GM19395 (cell line): ENCODE measurements at regions not wholly inside any gene's neighbourhood (a gene's known extent, or its start where the extent isn't known, plus 50 kb on each side); places are given as distances from the start of the nearest gene placed in this dataset.
"Not testable (repeated sequence)": the region's sequence is repeated elsewhere in the genome, so short reads cannot be mapped to it uniquely, and the experiment has no call there.

Experiments
- ATAC-seq: cut with Tn5 transposase; IDR thresholded peaks from one replicate; pipeline ENCODE4 v1.9.1; 2021; ENCODE audit warnings: mild to moderate bottlenecking, moderate library complexity; ENCODE audit not compliant: unreplicated experiment

DNA sequence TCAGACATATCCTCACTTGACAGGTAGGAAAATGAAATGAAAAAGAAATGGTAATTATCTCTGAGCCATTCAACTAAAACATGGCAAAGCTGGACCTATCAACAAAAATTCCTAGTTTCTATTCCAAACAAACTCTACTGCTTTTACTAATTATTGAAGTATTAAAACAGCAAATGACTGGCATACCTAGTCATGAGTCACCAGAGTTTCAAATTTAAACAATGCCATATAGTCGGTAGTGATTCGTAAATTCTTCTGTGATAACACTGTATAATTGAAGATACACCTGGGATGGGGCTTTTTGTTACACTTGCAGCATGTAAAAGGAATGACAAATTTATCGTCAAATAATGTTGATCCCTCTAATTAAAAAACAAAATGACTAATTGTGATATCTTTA is 153.1 kb upstream of the THUMPD2 start:
- ATAC-seq, result no peak

DNA sequence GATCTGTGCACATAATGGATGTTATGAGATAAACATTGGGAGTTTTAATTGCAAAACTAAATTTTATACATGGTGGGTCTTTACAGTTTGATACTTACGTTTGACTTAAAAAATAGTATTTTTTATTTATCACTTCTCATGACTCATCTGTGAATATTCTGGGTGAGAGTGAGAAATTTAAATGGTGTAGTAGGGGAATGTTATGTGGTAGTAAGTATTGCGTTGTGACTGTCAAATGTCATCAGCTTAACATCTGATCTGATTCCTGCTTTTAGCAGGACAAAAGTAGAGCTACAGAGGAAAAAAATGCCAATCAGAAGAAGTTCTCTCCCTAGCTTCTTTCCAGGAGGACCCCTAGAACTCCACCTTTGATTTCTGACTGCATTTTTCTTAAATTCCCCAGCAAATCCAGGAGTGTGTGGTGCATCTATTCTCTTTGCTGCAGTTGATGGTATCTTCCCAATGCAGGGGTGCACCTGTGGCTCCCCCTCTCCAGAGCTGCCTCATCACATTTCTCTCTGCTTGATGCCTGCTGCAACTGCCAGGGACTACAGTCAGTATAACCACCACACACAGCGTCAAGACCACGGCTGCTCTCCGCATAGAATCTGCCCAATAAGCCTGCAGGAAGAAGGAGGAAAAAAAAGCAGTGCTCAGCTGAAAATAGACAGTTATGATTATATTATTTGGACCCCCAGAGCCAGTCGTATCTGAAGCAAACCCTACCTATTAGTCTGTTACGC is 151.3 kb upstream of the THUMPD2 start:
- no peak for ATAC-seq

DNA sequence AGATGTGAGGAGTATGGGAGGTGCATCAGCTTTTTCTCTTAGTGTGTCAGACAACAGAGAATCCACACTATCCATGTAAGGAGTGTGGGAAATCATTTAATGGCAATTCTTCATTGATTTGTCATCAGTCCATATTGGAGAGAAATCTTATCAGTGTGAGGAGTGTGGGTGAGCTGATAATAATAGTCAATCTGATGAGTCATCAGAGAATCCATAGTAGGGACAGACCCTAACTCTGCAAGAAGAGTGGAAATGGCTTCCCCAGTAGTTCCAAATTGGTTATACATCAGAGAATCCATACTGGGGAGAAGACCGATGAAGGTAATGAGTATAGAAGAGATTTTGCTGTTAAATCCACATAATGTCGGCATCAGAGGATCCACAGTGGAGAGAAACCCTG is 150.5 kb upstream of the THUMPD2 start:
- ATAC-seq, result no peak

DNA sequence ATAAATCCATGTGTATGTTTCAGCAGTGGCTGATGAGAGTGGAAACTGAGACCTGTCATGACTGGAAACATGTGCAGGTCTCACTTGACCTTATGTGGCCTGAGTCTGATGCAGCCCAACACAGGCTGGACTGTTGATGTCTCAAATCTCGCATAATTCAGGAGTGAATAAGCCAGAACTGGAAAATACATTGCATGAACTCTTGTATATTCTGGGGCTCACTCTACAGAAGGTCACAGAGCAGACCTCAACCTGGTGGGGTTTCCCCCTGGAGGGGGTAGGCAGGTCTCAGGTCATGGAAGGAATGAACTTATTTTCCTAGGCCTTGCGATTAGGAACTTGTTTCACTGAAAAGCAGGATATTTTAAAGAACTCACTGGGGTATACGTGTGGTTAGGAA is 146.3 kb upstream of the THUMPD2 start:
- no peak for ATAC-seq

DNA sequence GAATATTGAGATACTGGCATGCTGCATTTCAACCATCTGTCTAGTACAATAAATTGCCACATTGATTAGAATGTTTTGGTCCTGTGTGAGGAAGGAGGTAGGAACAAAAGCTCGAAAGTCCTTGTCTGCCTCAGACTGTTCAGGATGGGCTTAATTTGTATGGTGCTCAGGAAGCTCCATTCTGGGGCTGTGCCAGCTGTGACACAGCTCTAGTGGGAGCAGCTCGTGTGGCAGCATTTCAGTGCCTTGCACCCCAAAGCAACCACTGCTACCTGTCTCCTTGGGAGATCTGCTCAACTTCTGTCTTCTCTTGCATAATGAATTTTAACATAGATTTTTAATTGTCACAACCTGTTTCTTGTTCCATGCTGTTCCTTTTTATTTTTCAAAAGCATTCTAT is 144.4 kb upstream of the THUMPD2 start:
- no peak for ATAC-seq

DNA sequence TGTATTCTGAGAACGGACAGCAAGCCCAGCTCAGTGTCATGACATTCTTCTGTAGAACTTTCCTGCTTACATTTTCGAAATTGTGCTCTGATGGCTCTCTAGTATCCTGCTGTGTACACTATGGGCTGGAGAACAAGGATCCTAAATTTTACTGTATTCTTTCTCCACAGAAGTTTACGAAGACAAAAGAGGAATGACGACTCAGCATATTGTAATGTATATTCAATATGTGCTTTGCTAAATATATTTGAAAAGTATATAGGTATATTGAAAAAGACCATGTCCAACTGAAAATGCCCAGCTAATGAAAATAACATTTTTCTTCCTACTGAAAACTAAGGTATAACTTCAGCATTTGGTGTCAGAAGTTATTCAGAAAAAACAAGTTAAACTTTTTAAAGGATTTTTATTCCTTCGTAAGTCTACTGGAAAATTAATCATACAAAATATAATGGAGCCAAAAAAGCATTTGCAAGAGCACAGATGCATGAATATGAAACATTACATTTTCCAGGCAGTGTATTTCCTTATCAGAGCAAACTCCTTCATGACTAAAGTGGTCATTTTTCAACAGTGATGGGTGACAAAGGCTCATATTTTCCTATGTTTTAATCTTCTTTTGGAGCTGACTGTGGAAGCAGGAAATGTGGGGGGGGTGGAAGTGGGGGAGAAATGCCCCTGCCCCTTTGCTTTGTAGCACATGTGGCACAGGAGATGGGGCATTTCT is 143.8 kb upstream of the THUMPD2 start:
- no peak for ATAC-seq

DNA sequence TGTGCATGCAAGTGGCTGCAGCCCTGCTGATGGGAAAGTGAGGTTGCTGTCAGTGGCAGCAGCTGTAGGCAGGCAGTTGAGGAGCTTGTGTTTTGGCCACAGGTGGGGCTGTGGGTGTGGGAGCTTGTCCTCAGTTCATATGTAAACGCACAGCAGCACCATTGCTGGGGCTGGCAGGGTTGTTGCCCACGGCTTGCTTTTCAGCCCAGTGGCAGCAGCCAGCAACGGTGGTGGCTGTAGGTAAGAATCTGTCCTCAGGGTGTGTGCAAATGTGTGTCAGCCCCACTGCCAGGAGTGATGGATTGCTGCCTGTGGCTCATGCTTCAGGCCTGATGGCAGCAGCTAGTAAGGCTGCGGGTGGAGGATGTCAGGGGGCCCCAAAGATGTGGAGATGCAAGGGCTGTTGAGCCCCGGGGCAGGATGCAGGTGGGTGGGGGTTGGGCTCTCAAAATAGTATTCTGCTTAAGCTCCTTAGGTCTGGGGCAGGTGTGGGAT is 141.3 kb upstream of the THUMPD2 start:
- ATAC-seq, result no peak

DNA sequence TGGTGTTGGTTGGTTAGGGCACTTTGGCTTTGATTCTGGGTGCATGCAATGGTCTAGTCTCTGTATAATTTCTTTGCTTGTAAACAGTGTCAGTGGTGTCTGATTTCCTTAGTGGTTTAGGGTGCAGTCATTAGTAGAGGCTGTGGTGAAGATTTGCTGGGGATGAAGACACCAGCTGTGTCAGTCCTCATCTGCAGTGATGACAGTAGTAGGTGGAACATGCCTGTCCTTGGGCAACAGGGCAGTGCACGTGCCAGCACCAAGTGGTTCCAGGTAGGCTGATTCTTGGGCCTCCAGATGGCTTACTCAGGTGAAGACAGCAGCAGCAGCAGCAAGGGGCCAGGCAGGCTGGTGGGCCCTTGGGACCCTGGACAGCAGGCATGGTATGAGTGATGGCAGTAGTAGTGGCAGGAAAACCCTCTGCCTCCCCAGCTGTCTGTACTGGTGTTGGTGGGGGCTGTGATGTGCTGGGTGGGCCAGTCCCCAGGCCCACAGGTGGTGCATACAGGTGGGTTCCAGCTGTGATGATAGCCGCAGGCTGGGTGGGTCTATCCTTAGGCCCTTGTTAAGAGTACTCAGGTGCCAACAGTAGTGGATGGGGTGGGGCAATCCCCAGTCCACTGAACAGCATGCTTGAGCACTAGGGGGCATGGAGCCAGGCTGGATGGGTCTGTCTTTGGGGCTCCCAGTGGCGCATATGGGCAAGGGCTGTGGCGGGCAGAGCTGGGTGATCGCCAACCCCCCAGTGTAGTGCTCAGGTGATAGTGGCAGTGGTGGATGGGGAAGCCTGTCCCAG is 140.7 kb upstream of the THUMPD2 start:
- ATAC-seq, result no peak

DNA sequence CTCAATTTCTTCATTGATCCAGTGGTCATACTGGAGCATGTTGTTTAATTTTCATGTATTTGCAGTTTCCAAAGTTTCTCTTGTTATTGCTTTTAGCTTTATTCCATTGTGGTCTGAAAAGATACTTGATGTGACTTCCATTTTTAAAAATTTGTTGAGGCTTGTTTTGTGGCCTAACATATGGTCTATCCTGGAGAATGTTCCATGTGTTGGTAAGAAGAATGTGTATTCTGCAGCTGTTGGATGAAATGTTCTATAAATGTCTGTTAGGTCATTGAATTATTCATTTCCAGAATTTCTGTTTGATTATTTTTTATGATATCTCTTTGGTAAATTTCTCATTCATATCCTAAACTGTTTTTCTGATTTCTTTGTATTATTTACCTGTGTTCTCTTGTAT is 139.8 kb upstream of the THUMPD2 start:
- no peak for ATAC-seq

DNA sequence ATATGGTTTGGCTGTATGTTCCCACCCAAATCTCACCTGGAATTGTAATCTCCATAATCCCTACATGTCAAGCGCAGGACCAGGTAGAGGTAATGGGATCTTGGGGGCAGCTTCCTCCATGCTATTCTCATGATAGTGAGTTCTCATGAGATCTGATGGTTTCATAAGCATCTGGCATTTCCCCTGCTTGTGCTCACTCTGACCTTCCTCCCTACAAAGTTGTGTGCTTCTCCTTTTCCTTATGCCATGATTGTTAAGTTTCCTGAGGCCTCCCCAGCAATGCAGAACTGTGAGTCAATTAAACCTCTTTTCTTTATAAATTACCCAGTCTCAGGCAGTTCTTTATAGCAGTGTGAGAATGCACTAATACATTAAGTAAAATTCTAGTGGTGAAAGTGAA is 138.3 kb upstream of the THUMPD2 start:
- not testable (repeated sequence) for ATAC-seq

DNA sequence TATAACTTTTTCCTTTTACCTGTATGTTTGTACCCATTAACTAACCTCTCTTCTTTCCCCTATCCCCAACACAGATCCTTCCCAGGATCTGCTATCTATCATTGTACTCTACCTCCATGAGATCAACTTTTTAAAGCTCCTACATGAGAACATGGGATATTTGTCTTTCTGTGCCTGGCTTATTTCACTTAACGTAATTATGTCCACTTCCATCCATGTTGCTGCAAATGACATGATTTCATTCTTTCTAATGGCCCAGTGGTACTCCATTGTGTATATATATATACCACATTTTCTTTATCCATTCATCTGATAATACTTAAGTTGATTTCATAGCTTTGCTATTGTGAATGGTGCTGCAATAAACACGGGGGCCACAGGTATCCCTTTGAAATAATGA is 135.9 kb upstream of the THUMPD2 start:
- ATAC-seq, result no peak

DNA sequence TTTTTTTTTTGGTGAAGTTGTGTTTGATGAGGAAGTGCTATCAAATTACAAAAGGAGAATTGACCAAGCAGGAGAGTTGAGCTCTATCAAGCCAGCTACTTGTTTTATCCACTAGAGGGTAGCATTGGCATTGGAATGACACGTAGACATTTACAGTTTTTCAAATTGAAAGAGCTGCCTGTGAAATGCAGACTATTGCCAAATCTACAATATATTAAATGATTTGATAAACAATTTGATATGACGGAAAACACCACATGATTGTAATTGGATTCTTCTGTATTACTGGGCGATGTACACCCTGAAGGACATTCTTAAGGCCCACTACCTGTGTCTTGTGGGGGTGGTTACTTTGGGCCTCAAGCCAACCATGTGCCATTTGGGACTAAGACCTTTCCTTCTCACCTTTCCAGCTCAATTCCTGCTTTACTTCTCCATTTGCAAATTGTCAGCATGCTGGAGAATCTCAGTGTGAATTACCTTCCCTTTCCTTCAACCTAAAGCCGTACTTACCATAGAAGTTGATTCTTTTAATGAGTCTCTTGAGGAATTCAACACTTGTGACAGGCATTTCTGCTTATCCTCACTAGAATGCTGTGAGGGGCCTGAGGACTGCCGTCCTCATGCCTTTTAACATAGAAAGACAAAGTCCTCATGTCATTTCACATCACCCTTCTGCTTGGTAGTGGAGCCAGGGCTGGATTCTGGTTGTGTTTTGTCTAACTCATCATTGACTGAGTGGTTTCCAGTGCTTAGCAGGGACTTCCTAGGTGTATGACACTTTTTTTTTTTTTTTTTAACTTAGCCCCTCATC is 134.8 kb upstream of the THUMPD2 start:
- peak; percentile 89 for ATAC-seq

DNA sequence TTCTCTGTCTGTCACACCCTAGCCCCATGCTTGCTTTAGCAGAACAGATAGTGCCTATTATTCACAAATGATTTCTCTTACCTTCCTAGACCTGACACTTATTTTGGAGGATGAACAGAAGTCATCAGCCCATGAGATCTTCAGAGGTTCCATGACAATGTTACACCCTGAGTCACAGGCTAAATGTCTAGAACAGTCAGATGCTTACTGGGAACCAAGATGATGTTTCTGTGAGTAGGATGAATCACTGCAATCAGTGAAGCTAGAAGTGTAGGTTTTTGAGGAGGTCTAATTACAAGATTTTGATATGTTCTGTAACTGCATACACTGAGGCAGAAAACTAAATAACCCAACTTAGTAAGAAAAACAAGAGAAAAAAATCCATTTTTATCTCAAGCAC is 123.0 kb upstream of the THUMPD2 start:
- ATAC-seq, result no peak

DNA sequence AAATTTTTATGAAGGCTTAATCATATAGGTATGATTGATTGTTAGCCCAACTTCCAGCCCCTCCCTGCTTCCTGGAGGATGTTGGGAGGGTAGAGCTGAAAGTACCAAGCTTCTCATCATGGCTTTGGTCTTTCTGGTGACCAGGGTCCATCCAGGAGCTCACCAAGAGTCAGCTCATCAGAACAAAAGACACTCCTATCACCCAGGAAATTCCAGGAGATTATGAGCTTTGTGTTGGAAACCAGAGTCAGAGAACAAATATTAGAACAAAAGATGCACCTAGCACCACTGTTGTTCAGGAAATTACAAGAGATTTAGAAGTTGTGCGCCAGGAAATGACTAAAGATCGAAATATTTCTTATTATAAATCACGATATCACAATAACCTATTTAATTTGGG is 119.9 kb upstream of the THUMPD2 start:
- no peak for ATAC-seq

DNA sequence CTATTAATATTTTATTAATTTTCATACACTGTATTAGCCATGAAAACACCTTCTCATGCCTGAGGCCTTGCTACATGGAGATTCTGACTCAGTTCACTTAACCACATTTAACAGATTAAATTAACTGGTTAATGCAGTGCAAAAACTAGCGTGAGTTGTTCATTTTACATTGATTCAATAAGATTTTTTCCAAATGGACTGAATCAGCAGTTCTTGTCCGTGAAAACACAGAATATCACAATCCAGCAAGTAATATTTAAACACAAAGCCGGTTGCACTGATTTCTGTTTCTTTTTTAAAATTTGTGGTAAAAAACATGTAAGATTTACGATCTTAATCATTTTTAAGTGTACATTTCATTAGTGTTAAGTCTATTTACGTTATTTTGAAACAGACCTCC is 118.2 kb upstream of the THUMPD2 start:
- ATAC-seq, result no peak

DNA sequence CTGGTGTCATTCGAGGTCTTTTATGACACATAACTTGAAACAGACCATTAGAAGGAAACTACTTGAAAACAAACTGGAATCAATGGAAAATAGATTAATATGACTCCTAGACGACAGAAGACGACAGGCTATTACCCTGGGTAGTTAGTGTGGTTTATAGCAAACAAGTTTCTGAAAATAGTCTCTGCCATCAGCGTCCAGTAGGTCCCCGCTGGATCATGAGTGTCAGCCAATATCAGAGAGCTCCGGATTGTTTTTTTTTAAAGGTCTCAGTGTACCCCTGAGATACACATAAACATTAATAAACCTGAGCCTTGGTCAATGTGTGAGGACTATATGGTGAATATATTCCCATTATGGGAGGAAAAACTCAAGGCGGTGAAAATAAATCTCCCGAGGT is 115.0 kb upstream of the THUMPD2 start:
- ATAC-seq, result no peak

DNA sequence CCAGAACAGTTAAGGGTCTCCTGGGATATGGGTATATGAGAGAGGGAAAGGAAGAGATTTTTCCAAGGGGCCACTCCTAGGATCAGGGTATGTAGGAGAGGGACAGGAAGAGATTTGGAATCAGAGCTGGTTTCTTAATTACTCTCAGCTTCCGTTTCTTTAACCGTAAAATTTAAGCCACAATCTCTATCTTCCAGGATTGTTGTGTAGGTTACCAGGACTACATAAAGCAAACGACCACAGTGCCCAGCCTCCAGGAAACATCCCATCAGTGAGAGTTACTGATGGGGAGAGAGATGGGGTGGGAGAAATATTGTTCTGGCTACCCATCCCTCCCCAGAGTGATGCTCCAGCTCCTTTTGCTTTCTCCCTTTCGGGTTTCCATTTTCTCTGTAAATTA is 114.6 kb upstream of the THUMPD2 start:
- no peak for ATAC-seq

DNA sequence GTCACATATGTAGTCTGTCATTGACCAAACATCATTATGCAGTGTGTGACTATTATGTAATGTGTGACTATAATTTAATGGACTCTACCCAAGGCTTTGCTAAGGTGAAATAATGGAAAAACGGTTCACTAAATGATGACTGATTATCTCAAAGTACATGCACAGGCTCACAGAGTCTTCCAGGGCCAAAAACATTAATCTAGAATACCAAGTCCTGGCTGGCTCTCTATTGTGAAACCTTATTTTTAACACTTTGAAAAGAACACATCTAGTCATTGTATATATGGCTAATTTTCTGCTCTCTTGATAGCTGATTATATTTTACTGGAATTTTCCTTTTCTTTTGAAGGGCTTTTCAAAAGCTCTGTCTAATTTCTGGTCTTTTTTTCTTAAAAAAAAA is 102.9 kb upstream of the THUMPD2 start:
- ATAC-seq, result no peak

DNA sequence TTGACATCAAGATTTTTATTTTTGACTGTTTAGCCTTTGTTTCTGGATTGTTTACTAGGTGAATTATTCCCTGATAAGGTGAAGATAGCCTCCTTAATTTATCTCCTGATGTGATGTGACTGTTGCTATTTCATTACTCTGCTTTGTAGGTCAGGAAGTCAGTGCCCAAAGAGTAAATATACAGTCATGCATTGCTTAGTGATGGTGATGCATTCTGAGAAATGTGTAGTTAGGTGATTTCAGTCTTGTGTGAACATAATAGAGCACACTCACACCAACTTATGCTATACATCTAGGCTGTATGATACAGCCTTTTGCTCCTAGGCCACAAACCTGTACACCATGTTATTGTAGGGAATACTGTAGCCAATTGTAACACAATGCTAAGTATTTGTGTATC is 102.4 kb upstream of the THUMPD2 start:
- no peak for ATAC-seq

DNA sequence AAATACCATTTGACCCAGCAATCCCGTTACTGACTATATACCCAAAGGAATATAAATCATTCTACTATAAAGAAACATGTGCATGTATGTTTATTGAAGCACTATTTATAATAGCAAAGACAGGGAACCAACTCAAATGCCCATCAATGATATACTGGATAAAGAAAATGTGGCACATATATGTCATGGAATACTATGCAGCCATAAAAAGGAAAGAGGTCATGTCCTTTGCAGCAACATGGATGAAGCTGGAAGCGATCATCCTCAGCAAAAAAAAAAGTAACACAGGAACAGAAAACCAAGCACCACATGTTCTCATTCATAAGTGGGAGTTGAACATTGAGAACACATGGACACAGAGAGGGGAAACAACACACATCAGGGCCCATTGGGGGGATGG is 99.9 kb upstream of the THUMPD2 start:
- ATAC-seq, result not testable (repeated sequence)

DNA sequence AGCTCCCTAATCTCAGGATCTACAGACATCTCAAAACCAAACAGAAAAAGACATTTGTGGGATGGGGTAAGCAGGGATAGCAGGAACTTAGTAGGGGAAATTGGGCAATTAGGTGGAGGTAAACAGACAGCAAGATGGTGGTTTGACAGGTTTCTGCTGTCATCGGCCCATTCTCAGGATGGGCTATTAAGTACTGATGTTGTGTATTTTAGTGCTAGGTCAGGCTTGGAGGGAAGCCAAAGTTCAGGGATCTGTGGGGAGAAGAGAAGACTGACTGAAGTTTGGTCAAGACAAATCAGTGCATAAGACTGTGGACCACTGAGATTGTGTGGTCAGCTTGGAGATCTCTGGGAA is 96.8 kb upstream of the THUMPD2 start:
- ATAC-seq, result no peak
